Activated naive CD4-positive, alpha-beta T cell treated with anti-CD3 and anti-CD28 coated beads, Interleukin-2, amount 10 ng/mL, durations not matched to agents 7 days and 5 days (primary cell): ENCODE measurements at regions not wholly inside any gene's neighbourhood (a gene's known extent, or its start where the extent isn't known, plus 50 kb on each side); places are given as distances from the start of the nearest gene placed in this dataset.
"Not testable (repeated sequence)": the region's sequence is repeated elsewhere in the genome, so short reads cannot be mapped to it uniquely, and the experiment has no call there.

Experiments
- CTCF ChIA-PET: fragments of 350-600 bp; sonication (Branson Sonifier 250); formaldehyde crosslinking; loops from one replicate; lab custom pipeline; 2021; ENCODE audit warnings: antibody characterized with exemption; lab: Charles Lee
- DNase-seq: peaks from one replicate; pipeline ENCODE4 v3.0.0-alpha.2; 2020
- H3K27ac Mint-ChIP-seq: one replicate; pipeline ENCODE4 v1.8.0; 2021; ENCODE audit warnings: mild to moderate bottlenecking, moderate library complexity, mixed read lengths
- H3K27me3 Mint-ChIP-seq: one replicate; pipeline ENCODE4 v1.8.0; 2021; ENCODE audit warnings: mild to moderate bottlenecking, mixed read lengths
- H3K36me3 Mint-ChIP-seq: one replicate; pipeline ENCODE4 v1.8.0; 2021; ENCODE audit warnings: mixed read lengths
- H3K4me1 Mint-ChIP-seq: one replicate; pipeline ENCODE4 v1.8.0; 2021; ENCODE audit warnings: mixed read lengths
- H3K4me3 Mint-ChIP-seq: one replicate; pipeline ENCODE4 v1.8.0; 2021; ENCODE audit warnings: mild to moderate bottlenecking, moderate library complexity, mixed read lengths
- H3K9me3 Mint-ChIP-seq: one replicate; pipeline ENCODE4 v1.8.0; 2021; ENCODE audit warnings: mixed read lengths

GRCh38 chr12:73225941-73226340 is 953.8 kb downstream of the TRHDE start:
- Mint-ChIP-seq H3K27me3 (no peaks in the 10 kb centered on the region), H3K4me1 (no peaks in the 10 kb centered on the region), H3K4me3 (no peak overlapping the region), H3K9me3 (peaks cover 4% of the 10 kb centered on the region), H3K27ac (no peak overlapping the region), H3K36me3 (no peaks in the 10 kb centered on the region)
- no peak for DNase-seq
- CTCF ChIA-PET = no interaction called here

- H3K4me1 Mint-ChIP-seq = no peaks in the 10 kb centered on the region
- peaks cover 7% of the 10 kb centered on the region for H3K9me3 Mint-ChIP-seq
- CTCF ChIA-PET = no interaction called here
- no peaks in the 10 kb centered on the region for H3K27me3 Mint-ChIP-seq
- no peaks in the 10 kb centered on the region for H3K36me3 Mint-ChIP-seq
- H3K27ac Mint-ChIP-seq = no peak overlapping the region
- no peak for DNase-seq
- H3K4me3 Mint-ChIP-seq = no peak overlapping the region
Observed at GRCh38 chr12:73226593-73226992, 954.4 kb downstream of the TRHDE start.

GRCh38 chr12:73228828-73229227 is 956.7 kb downstream of the TRHDE start:
- DNase-seq, H3K27me3 Mint-ChIP-seq, H3K36me3 Mint-ChIP-seq, H3K27ac Mint-ChIP-seq, H3K4me3 Mint-ChIP-seq, H3K4me1 Mint-ChIP-seq, CTCF ChIA-PET: not testable (repeated sequence)
- peaks cover 11% of the 10 kb centered on the region for H3K9me3 Mint-ChIP-seq

GRCh38 chr12:73235387-73235786 is 963.2 kb downstream of the TRHDE start:
- H3K4me3 Mint-ChIP-seq = no peak overlapping the region
- no peaks in the 10 kb centered on the region for H3K36me3 Mint-ChIP-seq
- no peak overlapping the region for H3K27ac Mint-ChIP-seq
- DNase-seq = no peak
- H3K9me3 Mint-ChIP-seq = peaks cover 11% of the 10 kb centered on the region
- CTCF ChIA-PET = no interaction called here
- H3K4me1 Mint-ChIP-seq = no peaks in the 10 kb centered on the region
- H3K27me3 Mint-ChIP-seq = no peaks in the 10 kb centered on the region

- CTCF ChIA-PET = no interaction called here
- no peak for DNase-seq
- H3K4me1 Mint-ChIP-seq = no peaks in the 10 kb centered on the region
- no peak overlapping the region for H3K4me3 Mint-ChIP-seq
- no peaks in the 10 kb centered on the region for H3K36me3 Mint-ChIP-seq
- no peaks in the 10 kb centered on the region for H3K27me3 Mint-ChIP-seq
- peaks cover 1% of the 10 kb centered on the region for H3K9me3 Mint-ChIP-seq
- no peak overlapping the region for H3K27ac Mint-ChIP-seq
Observed at GRCh38 chr12:73240110-73240509, 967.9 kb downstream of the TRHDE start.

GRCh38 chr12:73262788-73263381 is 990.7 kb downstream of the TRHDE start:
- CTCF ChIA-PET = no interaction called here
- H3K36me3 Mint-ChIP-seq = no peaks in the 10 kb centered on the region
- no peak overlapping the region for H3K27ac Mint-ChIP-seq
- no peaks in the 10 kb centered on the region for H3K27me3 Mint-ChIP-seq
- peaks cover 3% of the 10 kb centered on the region for H3K9me3 Mint-ChIP-seq
- H3K4me3 Mint-ChIP-seq = no peak overlapping the region
- no peaks in the 10 kb centered on the region for H3K4me1 Mint-ChIP-seq
- DNase-seq = no peak

- H3K9me3 Mint-ChIP-seq = peaks cover 10% of the 10 kb centered on the region
- no peak for DNase-seq
- CTCF ChIA-PET = no interaction called here
- no peaks in the 10 kb centered on the region for H3K27me3 Mint-ChIP-seq
- H3K4me3 Mint-ChIP-seq = no peak overlapping the region
- no peaks in the 10 kb centered on the region for H3K36me3 Mint-ChIP-seq
- H3K4me1 Mint-ChIP-seq = no peaks in the 10 kb centered on the region
- no peak overlapping the region for H3K27ac Mint-ChIP-seq
Observed at GRCh38 chr12:73266206-73266605, 994.0 kb downstream of the TRHDE start.

- no peak overlapping the region for H3K4me3 Mint-ChIP-seq
- H3K36me3 Mint-ChIP-seq = no peaks in the 10 kb centered on the region
- no peak for DNase-seq
- no peak overlapping the region for H3K27ac Mint-ChIP-seq
- CTCF ChIA-PET = no interaction called here
- H3K9me3 Mint-ChIP-seq = peaks cover 5% of the 10 kb centered on the region
- H3K4me1 Mint-ChIP-seq = no peaks in the 10 kb centered on the region
- no peaks in the 10 kb centered on the region for H3K27me3 Mint-ChIP-seq
Observed at GRCh38 chr12:73274976-73275375, 1002.8 kb downstream of the TRHDE start.

GRCh38 chr12:73277971-73278370 is 1005.8 kb downstream of the TRHDE start:
- DNase-seq = no peak
- no peaks in the 10 kb centered on the region for H3K4me1 Mint-ChIP-seq
- no peaks in the 10 kb centered on the region for H3K27me3 Mint-ChIP-seq
- no peak overlapping the region for H3K27ac Mint-ChIP-seq
- CTCF ChIA-PET = no interaction called here
- no peaks in the 10 kb centered on the region for H3K36me3 Mint-ChIP-seq
- no peaks in the 10 kb centered on the region for H3K9me3 Mint-ChIP-seq
- H3K4me3 Mint-ChIP-seq = no peak overlapping the region

GRCh38 chr12:73301530-73301929 is 1029.4 kb downstream of the TRHDE start:
- no peak for DNase-seq
- Mint-ChIP-seq H3K27me3 (no peaks in the 10 kb centered on the region), H3K4me3 (no peak overlapping the region), H3K4me1 (no peaks in the 10 kb centered on the region), H3K36me3 (no peaks in the 10 kb centered on the region), H3K27ac (no peak overlapping the region), H3K9me3 (peaks cover 11% of the 10 kb centered on the region)
- CTCF ChIA-PET = no interaction called here

- DNase-seq = no peak
- no peak overlapping the region for H3K27ac Mint-ChIP-seq
- no peaks in the 10 kb centered on the region for H3K27me3 Mint-ChIP-seq
- peaks cover 18% of the 10 kb centered on the region for H3K9me3 Mint-ChIP-seq
- H3K36me3 Mint-ChIP-seq = no peaks in the 10 kb centered on the region
- H3K4me1 Mint-ChIP-seq = no peaks in the 10 kb centered on the region
- CTCF ChIA-PET = no interaction called here
- H3K4me3 Mint-ChIP-seq = no peak overlapping the region
Observed at GRCh38 chr12:73307260-73307659, 1035.1 kb downstream of the TRHDE start.

GRCh38 chr12:73308079-73308478 is 1035.9 kb downstream of the TRHDE start:
- H3K27ac Mint-ChIP-seq = no peak overlapping the region
- H3K36me3 Mint-ChIP-seq = no peaks in the 10 kb centered on the region
- peaks cover 17% of the 10 kb centered on the region for H3K9me3 Mint-ChIP-seq
- no peak overlapping the region for H3K4me3 Mint-ChIP-seq
- H3K27me3 Mint-ChIP-seq = no peaks in the 10 kb centered on the region
- no peaks in the 10 kb centered on the region for H3K4me1 Mint-ChIP-seq
- CTCF ChIA-PET = no interaction called here
- no peak for DNase-seq

- Mint-ChIP-seq H3K9me3 (peaks cover 17% of the 10 kb centered on the region), H3K27me3 (no peaks in the 10 kb centered on the region), H3K4me1 (no peaks in the 10 kb centered on the region), H3K27ac (no peak overlapping the region), H3K4me3 (no peak overlapping the region), H3K36me3 (no peaks in the 10 kb centered on the region)
- DNase-seq = no peak
- CTCF ChIA-PET = no interaction called here
Observed at GRCh38 chr12:73308747-73309146, 1036.6 kb downstream of the TRHDE start.

- no peak for DNase-seq
- no peaks in the 10 kb centered on the region for H3K4me1 Mint-ChIP-seq
- H3K27ac Mint-ChIP-seq = no peak overlapping the region
- no peaks in the 10 kb centered on the region for H3K36me3 Mint-ChIP-seq
- peaks cover 24% of the 10 kb centered on the region for H3K9me3 Mint-ChIP-seq
- H3K27me3 Mint-ChIP-seq = no peaks in the 10 kb centered on the region
- H3K4me3 Mint-ChIP-seq = no peak overlapping the region
- CTCF ChIA-PET = no interaction called here
Observed at GRCh38 chr12:73321319-73321718, 1049.1 kb downstream of the TRHDE start.

GRCh38 chr12:73321776-73322175 is 1049.6 kb downstream of the TRHDE start:
- CTCF ChIA-PET = no interaction called here
- DNase-seq = no peak
- H3K27ac Mint-ChIP-seq = no peak overlapping the region
- no peaks in the 10 kb centered on the region for H3K27me3 Mint-ChIP-seq
- no peak overlapping the region for H3K4me3 Mint-ChIP-seq
- peaks cover 24% of the 10 kb centered on the region for H3K9me3 Mint-ChIP-seq
- no peaks in the 10 kb centered on the region for H3K36me3 Mint-ChIP-seq
- no peaks in the 10 kb centered on the region for H3K4me1 Mint-ChIP-seq
